ENCODE measurements at regions not wholly inside any gene's neighbourhood (a gene's known extent, or its start where the extent isn't known, plus 50 kb on each side); places are given as distances from the start of the nearest gene placed in this dataset.
A peak's percentile ranks its signal among the peaks of the same experiment; 100 is the strongest.

DNA sequence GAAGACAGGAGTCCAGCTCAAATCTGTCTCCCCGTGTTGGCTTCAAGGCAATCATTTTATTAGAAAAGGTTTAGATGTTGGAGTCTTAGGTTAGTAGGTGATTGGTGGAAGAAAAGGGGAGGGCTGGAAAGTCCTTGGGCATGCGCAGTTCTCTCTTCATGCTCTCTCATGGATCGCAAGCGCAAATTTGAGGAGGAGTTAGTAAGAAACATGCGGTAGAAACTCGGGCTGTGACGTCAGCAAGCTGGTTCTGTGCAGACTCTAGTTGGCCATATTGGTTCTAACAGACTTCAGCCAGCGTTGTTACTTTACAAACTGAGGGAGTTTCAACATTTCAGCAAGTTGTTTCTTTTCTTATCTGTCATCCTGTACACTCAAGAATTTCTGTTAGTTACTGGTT lies 392.2 kb downstream of the CDK5RAP2 start:
- Histone ChIP-seq H3K18ac (ENCODE audit: insufficient read length, low read depth, low read length) (no peak overlapping the region), H2BK5ac (ENCODE audit: insufficient read length, low read length) (no peak overlapping the region)

More for the DNA sequence above, 392.2 kb downstream of the CDK5RAP2 start:
- H3K4me1 Mint-ChIP-seq: peaks cover 26 to 28% of the 10 kb centered on the region in 2 experiments
- H3K23ac ChIP-seq (ENCODE audit: insufficient read length, low read depth, low read length): no peak overlapping the region
- no peak overlapping the region for H3K4ac ChIP-seq (ENCODE audit: low read depth, low read length)
- no peaks in the 10 kb centered on the region; the same call in 1 of the 2 replicates for H3K4me1 ChIP-seq (ENCODE audit: insufficient read depth, low read length)
- H3K27ac ChIP-seq (ENCODE audit: insufficient read length, low read depth, low read length): no peak overlapping the region
- no peaks in the 10 kb centered on the region; the same call in 1 of the 2 replicates for H3K27me3 ChIP-seq (ENCODE audit: insufficient read depth, low read length)
- H3K4me3 Mint-ChIP-seq: no peak overlapping the region
- H3K4me2 ChIP-seq (ENCODE audit: insufficient read depth, insufficient read length, low read length): no peak overlapping the region
- H4K91ac ChIP-seq (ENCODE audit: insufficient read length, low read depth, low read length): no peak overlapping the region
- H4K20me1 ChIP-seq (ENCODE audit: control insufficient read depth, insufficient read depth, insufficient read length): no peaks in the 10 kb centered on the region
- H3K27me3 Mint-ChIP-seq (ENCODE audit: low read depth): peaks cover 8% of the 10 kb centered on the region
- peak; percentile 19 for DNase-seq
- no peaks in the 10 kb centered on the region; a peak in 1 of 7 replicates for H3K36me3 Mint-ChIP-seq (ENCODE audit: insufficient read depth in 1 of 3, low read depth in 3 of 3)
- no peak overlapping the region for H3K14ac ChIP-seq (ENCODE audit: insufficient read depth, low read length)
- WGBS (ENCODE audit: extremely low coverage, insufficient read length, low lambda C conversion rate): no CpG with 5 or more reads among the region's 8 CpGs
- no peak overlapping the region for H2BK12ac ChIP-seq (ENCODE audit: insufficient read length, low read depth, low read length)
- H3K9me3 Mint-ChIP-seq: peaks cover 0 to 3% of the 10 kb centered on the region in 2 experiments; a peak in 1 of 5 replicates
- H3K56ac ChIP-seq (ENCODE audit: insufficient read length, low read depth, low read length): no peak overlapping the region
- H3K79me1 ChIP-seq (ENCODE audit: insufficient read depth, low read depth, low read length, poor library complexity, severe bottlenecking): no peaks in the 10 kb centered on the region
- no peaks in the 10 kb centered on the region for H3K23me2 ChIP-seq (ENCODE audit: insufficient read length, low read depth, low read length, poor library complexity, severe bottlenecking)
- H3T11ph ChIP-seq (ENCODE audit: low read length): no peak overlapping the region
- no peak overlapping the region for H4K5ac ChIP-seq (ENCODE audit: insufficient read length, low read depth, low read length)
- no peaks in the 10 kb centered on the region for H3K9me3 ChIP-seq (ENCODE audit: control insufficient read depth, low read depth, low read length)
- no peak overlapping the region for H3K9ac ChIP-seq (ENCODE audit: extremely low read depth, insufficient read length, low read length)
- no peak overlapping the region for H2BK120ac ChIP-seq (ENCODE audit: low read depth, low read length, poor library complexity, severe bottlenecking)
- H3K27ac Mint-ChIP-seq: no peak overlapping the region
- no peak overlapping the region for H2BK20ac ChIP-seq (ENCODE audit: low read depth, low read length, poor library complexity, severe bottlenecking)
- no peak overlapping the region for H4K8ac ChIP-seq (replicated peaks; ENCODE audit: insufficient read length, low read depth, low read length)
- no peak overlapping the region for H2BK15ac ChIP-seq (ENCODE audit: low read depth, low read length)
- no peak overlapping the region for H2AK5ac ChIP-seq (ENCODE audit: insufficient read length, low read length)
- TF ChIP-seq CTCF (conservative IDR thresholded peaks at IDR 0.05): no peak
- H2AFZ ChIP-seq (ENCODE audit: low read length): no peak overlapping the region
- H3K79me2 ChIP-seq (ENCODE audit: insufficient read depth, low read length): no peaks in the 10 kb centered on the region

Measured in H9 (cell line).